Duodenal mucosa (tissue), 2 donors: ENCODE measurements at regions not wholly inside any gene's neighbourhood (a gene's known extent, or its start where the extent isn't known, plus 50 kb on each side); places are given as distances from the start of the nearest gene placed in this dataset.

ENCODE experiments used
- H3K27ac ChIP-seq: one replicate; pipeline ENCODE4 v1.7.0; 2013; ENCODE audit warnings: low read depth, low read length
- H3K27me3 ChIP-seq, 2 donors: one replicate each; pipeline ENCODE4 v1.7.0; 2013; ENCODE audit warnings: low read length in 2 of 2, control low read depth in 1 of 2; ENCODE audit not compliant: insufficient read depth in 2 of 2, control insufficient read depth in 1 of 2
- H3K36me3 ChIP-seq, 2 donors: one replicate each; pipeline ENCODE4 v1.7.0; 2013; ENCODE audit warnings: low read length in 2 of 2, control low read depth in 1 of 2; ENCODE audit not compliant: insufficient read depth in 2 of 2, control insufficient read depth in 1 of 2
- H3K4me1 ChIP-seq, 2 donors: one replicate each; pipeline ENCODE4 v1.7.0; 2013; ENCODE audit warnings: low read length in 2 of 2, control low read depth in 1 of 2; ENCODE audit not compliant: insufficient read depth in 2 of 2, control insufficient read depth in 1 of 2
- H3K4me3 ChIP-seq, 2 donors: one replicate each; pipeline ENCODE4 v1.7.0; 2013; ENCODE audit warnings: low read length in 2 of 2, low read depth in 1 of 2
- H3K9ac ChIP-seq, 2 donors: one replicate each; pipeline ENCODE4 v1.7.0; 2013; ENCODE audit warnings: low read length in 2 of 2, low read depth in 1 of 2
- H3K9me3 ChIP-seq, 2 donors: one replicate each; pipeline ENCODE4 v1.7.0; 2013; ENCODE audit warnings: low read length in 2 of 2, control low read depth in 1 of 2; ENCODE audit not compliant: control insufficient read depth in 1 of 2

DNA sequence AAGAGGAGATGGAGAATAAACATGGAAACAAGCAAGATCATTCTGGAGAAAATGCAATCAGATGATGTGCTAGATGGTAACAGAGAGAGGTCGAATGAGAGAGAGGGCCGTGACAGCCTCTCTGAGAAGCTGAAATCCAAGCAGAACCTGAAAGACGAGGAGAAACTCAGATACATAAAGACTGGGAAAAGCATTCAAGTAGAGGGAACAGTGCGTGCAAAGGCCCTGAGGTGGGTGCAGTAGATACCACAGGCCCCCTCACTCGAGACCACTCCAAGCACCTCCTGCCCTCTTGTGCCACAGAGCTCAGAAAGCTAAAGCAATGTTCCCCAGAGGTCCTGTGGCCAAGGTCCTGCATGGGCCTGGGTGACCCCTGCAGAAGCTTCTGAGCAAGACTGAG, 54.8 kb upstream of the DLK1 start:
- H3K27ac ChIP-seq, result no peak overlapping the region
- peaks cover 16 to 21% of the 10 kb centered on the region in 2 donors for H3K27me3 ChIP-seq
- no peaks in the 10 kb centered on the region for H3K9me3 ChIP-seq
- H3K4me1 ChIP-seq, result peaks cover 37 to 44% of the 10 kb centered on the region in 2 donors
- no peaks in the 10 kb centered on the region for H3K36me3 ChIP-seq
- no peak overlapping the region for H3K4me3 ChIP-seq
- H3K9ac ChIP-seq, result no peak overlapping the region

DNA sequence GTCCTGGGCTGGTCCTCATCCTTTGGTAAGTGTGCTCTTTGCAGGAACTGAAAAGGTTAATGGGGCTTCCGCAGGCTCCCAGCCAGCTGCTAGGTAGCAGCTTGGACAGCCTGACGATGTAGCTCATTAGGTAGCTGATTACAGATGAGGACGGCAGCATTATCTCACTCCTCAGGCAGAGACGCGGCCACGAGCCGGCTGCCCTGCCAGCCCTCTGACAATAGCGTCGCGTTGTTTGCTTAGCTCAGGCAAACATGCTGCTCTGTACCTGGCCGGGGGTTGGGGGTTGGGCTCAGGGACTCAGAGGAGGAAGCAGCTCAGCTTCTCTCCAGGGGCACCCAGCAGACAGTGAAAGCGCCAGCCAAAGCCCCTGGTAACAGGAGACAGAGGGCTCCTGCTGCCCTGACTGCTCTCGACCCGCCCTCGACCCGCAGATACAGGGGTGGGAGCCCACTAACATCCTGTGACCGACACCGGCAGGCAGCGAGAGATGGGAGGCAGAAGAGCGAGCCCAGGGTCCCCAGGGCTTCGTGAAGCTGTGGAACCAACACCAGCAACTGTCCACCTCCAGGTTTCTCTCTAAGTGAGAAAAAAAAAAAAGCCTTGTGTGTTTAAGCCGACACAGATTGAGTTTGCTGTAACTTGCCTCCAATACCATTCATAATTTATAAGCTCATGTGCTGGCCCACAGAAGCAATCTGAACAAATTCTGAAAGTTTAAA, 53.4 kb upstream of the DLK1 start:
- no peaks in the 10 kb centered on the region for H3K9me3 ChIP-seq
- H3K27ac ChIP-seq, result no peak overlapping the region
- no peak overlapping the region for H3K4me3 ChIP-seq
- peaks cover 16 to 21% of the 10 kb centered on the region in 2 donors for H3K27me3 ChIP-seq
- no peak overlapping the region for H3K9ac ChIP-seq
- peaks cover 43 to 51% of the 10 kb centered on the region in 2 donors for H3K4me1 ChIP-seq
- H3K36me3 ChIP-seq, result no peaks in the 10 kb centered on the region

DNA sequence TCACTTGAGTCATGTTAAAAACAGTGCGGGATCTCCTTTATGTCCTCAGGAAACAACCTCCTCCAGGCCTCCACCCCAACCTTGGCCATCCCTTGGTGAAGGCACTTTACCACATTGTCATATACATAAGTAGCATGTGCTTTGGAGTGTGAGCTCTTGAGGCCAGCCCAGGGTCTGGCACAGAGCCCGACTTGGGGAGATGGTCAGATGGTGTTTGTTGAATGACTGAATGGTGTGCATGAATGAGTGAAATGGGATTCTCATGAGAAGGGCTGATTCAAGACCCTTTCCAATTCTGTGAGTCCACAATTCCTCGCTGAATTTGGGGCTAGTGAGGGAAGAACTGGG, 52.9 kb upstream of the DLK1 start:
- H3K9ac ChIP-seq, result no peak overlapping the region

DNA sequence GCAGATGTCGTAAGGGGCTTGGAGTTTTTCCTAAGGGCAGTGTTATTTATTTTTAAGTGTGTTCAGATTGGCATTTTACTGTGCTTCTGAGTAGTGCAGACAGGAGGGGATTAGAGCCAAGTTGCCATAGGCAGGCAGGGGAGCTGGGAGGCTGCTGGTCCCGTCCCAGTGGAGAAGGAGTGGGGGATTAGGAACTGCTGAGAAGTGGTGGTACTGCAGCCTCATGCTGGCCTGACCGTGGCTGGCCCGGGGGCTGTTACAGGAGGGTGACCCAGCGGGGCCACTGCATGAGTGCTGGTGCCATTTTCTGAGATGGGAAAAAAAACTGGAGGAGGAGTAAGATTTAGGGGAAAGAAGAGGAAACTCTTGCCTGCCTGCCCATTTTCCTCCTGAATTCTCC, 52.3 kb upstream of the DLK1 start:
- Histone ChIP-seq H3K27ac (no peak overlapping the region), H3K9ac (no peak overlapping the region), H3K4me1 (peaks cover 31 to 48% of the 10 kb centered on the region in 2 donors), H3K9me3 (no peaks in the 10 kb centered on the region), H3K36me3 (no peaks in the 10 kb centered on the region), H3K27me3 (peaks cover 16 to 21% of the 10 kb centered on the region in 2 donors), H3K4me3 (no peak overlapping the region)

More for the DNA sequence above, 52.9 kb upstream of the DLK1 start:
- peaks cover 37 to 49% of the 10 kb centered on the region in 2 donors for H3K4me1 ChIP-seq
- H3K9me3 ChIP-seq, result no peaks in the 10 kb centered on the region
- H3K27me3 ChIP-seq, result peaks cover 16 to 21% of the 10 kb centered on the region in 2 donors
- no peak overlapping the region for H3K4me3 ChIP-seq
- no peak overlapping the region for H3K27ac ChIP-seq
- H3K36me3 ChIP-seq, result no peaks in the 10 kb centered on the region

DNA sequence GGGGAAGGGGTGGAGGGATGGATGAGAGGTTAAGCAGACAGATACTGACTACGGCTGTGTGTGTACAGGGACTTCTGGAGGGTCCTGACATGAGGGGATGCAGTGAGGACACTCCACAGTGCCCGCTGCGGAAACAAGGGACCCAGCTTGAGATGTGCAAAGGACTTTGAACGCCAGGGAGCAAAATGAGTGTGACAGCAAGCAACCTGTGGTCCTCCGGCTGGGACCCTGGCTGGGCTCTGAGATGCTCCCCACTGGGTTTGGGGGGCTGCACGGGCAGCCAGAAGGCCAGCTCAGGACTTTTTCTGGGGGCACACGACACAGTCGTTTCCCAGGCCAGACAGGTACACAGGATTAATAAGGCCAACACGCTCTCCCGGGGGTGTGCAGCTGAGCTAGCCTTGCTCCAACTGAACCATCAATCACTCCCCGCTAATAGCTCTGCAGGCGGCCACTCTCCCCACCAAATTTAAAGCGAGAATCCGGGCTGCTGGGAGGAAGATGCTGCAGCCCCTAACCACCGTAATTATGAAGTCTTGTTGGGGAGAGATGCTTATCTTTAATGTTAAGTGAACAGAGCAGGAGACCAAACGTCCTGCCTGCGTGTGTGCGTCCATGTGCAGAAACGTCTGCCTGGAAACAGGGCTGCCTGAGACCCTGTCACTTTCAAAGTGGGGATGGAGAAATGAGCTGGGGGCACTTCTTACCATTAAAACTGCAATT, 51.6 kb upstream of the DLK1 start:
- H3K27me3 ChIP-seq, result peaks cover 16 to 21% of the 10 kb centered on the region in 2 donors
- H3K9me3 ChIP-seq, result no peaks in the 10 kb centered on the region
- H3K4me3 ChIP-seq, result no peak overlapping the region
- H3K4me1 ChIP-seq, result peaks cover 26 to 45% of the 10 kb centered on the region in 2 donors
- no peaks in the 10 kb centered on the region for H3K36me3 ChIP-seq
- H3K27ac ChIP-seq, result no peak overlapping the region
- H3K9ac ChIP-seq, result no peak overlapping the region

DNA sequence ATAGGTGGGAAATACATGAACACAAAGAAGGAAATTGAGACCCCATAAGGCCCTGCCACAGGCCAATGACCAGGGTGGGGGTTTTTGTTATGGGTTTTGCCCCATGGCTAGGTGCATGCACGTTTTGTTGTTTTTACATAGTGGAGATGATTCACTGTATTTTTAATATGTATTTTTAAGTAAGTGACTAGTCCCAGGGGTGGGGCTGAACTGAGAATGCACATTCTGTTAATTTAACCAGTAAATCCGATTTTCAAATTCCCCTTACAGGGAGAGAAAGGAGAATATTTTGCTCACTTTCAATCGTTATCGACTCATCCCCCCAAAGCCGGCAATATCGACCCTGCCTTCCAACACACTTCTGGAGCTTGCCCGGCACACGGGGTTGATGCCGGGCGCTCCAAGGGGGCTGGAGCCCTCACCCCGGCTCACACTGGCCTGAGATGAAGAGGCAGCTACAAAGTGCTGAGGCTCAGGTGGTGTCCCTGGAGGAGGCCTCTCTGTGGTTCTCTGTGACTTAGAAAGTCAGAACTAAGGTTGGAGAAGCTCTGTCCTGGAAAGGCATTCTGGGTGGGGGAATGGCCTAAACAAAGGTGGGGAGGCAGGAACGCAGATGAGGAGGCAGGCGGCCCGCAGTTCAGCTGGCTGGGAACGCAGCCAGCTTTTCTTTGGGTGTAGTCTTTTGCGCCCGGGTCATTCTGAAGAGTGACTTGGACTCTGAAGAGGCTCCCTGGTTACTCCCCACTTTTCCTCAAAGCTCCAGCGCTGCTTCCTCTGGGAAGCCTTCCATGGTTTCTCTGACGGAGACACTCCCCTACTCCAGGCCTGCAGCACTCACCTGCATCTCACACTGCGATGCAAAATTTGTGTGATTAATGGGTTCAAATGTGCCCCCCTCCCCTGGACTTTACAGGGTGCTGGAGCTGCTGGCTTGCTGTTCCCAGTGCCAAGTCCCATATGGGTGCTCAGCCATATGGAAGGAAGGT, 50.7 kb upstream of the DLK1 start:
- H3K27ac ChIP-seq, result no peak overlapping the region
- H3K9me3 ChIP-seq, result no peaks in the 10 kb centered on the region
- peak overlapping the region in 1 of 2 donors; percentile 1 for H3K4me3 ChIP-seq
- peaks cover 16 to 21% of the 10 kb centered on the region in 2 donors for H3K27me3 ChIP-seq
- peaks cover 24 to 48% of the 10 kb centered on the region in 2 donors for H3K4me1 ChIP-seq
- no peaks in the 10 kb centered on the region for H3K36me3 ChIP-seq
- no peak overlapping the region for H3K9ac ChIP-seq
